Transverse colon (tissue), 4 donors: ENCODE measurements at regions not wholly inside any gene's neighbourhood (a gene's known extent, or its start where the extent isn't known, plus 50 kb on each side); places are given as distances from the start of the nearest gene placed in this dataset.

ENCODE experiments used
- CTCF ChIP-seq, 5 experiments: fragments of 200-600 bp in 3 of 5; fragments of 450-650 bp in 2 of 5; sonication (generic) in 3 of 5; IDR thresholded peaks; 1 replicate in 2 of 5; 2 replicates in 3 of 5; pipeline ENCODE4 v1.5.1; 2016 to 2017; ENCODE audit warnings: antibody characterized with exemption in 5 of 5, inconsistent platforms in 3 of 5, mild to moderate bottlenecking in 2 of 5, moderate library complexity in 1 of 5
- POLR2AphosphoS5 ChIP-seq, 3 donors: sonication (generic); formaldehyde crosslinking; IDR thresholded peaks; one replicate each; pipeline ENCODE4 v1.6.1; 2016; ENCODE audit warnings: antibody characterized with exemption in 3 of 3

- TF ChIP-seq POLR2AphosphoS5 (IDR thresholded peaks at IDR 0.05) (no peak), CTCF (IDR thresholded peaks at IDR 0.05) (no peak)
These were observed 335.2 kb downstream of the BMP4 start for GRCh38 chr14:53621433-53621832.
